HG03108 (cell line): ENCODE measurements at regions not wholly inside any gene's neighbourhood (a gene's known extent, or its start where the extent isn't known, plus 50 kb on each side); places are given as distances from the start of the nearest gene placed in this dataset.
"Not testable (repeated sequence)": the region's sequence is repeated elsewhere in the genome, so short reads cannot be mapped to it uniquely, and the experiment has no call there.

Source experiments
- ATAC-seq: cut with Tn5 transposase; IDR thresholded peaks from one replicate; pipeline ENCODE4 v1.9.1; 2021; ENCODE audit warnings: moderate library complexity; ENCODE audit not compliant: unreplicated experiment

- not testable (repeated sequence) for ATAC-seq
These were observed 51.6 kb upstream of the APOD start for GRCh38 chr3:195635262-195635873.

GRCh38 chr3:195634426-195635261 is 50.9 kb upstream of the APOD start:
- peak; percentile 86 for ATAC-seq
